Fibroblast of skin of scalp (primary cell): ENCODE measurements at regions not wholly inside any gene's neighbourhood (a gene's known extent, or its start where the extent isn't known, plus 50 kb on each side); places are given as distances from the start of the nearest gene placed in this dataset.
"Not testable (repeated sequence)": the region's sequence is repeated elsewhere in the genome, so short reads cannot be mapped to it uniquely, and the experiment has no call there.

ENCODE experiments used
- DNase-seq: peaks from one replicate; pipeline ENCODE4 v3.0.0-alpha.2; 2013

DNA sequence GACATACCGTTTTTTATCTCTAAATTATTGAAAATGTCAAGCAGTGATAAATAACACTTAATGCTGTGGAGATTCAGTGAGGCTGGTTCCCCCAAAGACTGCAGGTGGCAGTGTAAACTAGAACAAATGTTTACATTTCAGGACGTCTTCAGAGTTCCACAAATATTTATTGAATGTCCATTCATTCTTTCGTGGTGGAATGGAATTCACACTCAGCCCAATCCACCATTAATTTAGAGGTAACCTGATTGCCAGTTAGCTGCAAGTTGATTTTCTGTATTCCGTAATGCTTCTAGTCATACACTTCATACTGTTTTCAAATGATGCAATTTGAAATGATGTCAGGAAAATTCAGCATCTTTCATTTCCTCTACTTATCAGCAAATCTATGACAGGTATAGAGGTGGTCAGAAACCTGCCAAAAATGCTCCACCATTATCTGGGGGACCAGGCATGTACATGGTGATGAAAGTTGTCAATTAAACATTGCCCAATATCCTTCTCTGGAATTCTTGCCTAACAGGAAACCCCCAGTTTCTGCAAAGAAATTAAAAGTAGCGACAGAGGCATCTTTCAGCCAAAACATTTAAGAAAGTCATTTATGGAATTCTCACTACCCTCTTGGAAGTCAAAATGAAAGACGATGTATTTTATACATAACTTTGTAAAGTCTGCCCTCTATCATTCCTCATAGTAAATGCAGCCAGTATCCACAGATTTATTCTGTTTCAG, 94.3 kb upstream of the BMAL1 start:
- DNase-seq, result peak; percentile 67

GRCh38 chr11:13183826-13184196, 93.8 kb upstream of the BMAL1 start:
- DNase-seq, result no peak

- DNase-seq, result no peak
These were observed 93.2 kb upstream of the BMAL1 start for GRCh38 chr11:13184295-13184794.

GRCh38 chr11:13188179-13188578, 89.4 kb upstream of the BMAL1 start:
- DNase-seq, result no peak

DNA sequence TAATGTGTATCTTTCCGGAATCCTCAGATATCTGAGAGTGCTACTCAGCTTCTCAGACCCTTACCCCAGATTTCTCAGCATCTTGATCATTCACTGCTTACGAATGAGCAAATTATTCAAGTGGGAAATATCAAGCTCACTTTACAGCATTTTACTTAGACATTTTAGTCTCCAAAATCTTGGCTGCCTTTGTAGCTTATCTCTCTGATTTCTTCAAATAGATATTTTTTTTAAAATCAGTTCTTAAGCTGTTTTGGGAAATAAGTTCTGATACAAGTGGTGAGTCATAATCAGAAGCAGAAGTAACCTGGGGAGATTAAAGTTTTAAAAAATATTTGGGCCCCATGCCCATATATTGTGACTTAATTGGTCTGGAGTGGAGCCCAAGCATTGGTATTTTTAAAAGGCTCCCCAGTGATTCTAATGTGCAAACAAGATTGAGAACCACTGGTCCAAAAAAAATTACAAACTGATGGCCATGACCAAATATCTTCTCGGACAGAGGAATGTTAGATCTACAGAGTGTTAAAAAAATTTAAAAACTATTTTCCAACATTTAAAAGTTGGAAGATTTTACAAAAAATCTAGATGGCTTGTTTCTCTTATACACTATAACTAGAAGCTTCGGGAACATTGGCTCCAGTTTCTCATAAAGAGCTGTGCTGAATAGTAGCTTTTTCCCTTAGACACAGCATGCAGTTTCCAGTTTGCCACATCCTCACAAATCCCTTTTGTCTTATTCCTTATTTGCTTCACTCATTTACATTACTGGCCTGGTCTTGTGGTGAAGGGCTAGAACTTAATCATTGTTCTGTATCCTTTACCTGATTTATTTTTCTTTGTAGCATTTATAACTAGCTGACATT, 87.8 kb upstream of the BMAL1 start:
- DNase-seq, result peak; percentile 44

DNA sequence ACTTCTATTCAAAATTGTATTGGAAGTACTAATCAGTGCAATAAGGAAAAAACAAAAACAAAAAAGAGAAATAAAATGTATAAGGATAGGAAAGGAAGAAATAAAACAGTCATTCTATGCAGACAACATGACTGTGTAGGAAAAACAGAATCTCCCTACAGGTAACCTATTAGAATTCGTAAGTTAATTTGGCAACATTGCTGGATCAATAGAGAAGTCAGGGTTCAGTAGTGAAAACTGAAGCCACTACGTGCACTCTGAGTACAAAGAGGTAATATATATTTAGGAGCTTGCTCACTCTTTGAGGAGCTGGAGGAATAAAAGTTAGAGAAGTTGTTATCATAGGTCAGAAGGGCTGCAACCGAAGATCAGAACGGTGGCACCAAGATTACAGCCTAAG, 84.0 kb upstream of the BMAL1 start:
- no peak for DNase-seq

DNA sequence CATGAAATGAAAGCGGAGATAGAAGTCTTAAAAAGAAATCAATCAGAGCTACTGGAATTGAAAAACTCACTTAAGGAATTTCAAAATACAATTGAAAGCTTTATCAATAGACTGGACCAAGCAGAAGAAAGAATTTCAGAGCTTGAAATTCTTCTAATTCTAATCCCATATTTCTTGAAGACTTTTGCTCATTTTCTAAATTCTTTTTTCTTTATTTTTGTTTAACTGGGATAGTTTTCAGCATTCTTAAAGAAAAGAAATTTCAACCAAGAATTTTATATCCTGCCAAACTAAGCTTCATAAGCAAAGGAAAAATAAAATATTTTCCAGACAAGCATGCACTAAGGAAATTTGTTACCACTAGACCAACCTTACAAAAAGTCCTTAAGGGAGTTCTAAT, 80.2 kb upstream of the BMAL1 start:
- not testable (repeated sequence) for DNase-seq

- no peak for DNase-seq
These were observed 72.1 kb upstream of the BMAL1 start for GRCh38 chr11:13205486-13205885.

- no peak for DNase-seq
These were observed 71.4 kb upstream of the BMAL1 start for GRCh38 chr11:13206086-13206640.

DNA sequence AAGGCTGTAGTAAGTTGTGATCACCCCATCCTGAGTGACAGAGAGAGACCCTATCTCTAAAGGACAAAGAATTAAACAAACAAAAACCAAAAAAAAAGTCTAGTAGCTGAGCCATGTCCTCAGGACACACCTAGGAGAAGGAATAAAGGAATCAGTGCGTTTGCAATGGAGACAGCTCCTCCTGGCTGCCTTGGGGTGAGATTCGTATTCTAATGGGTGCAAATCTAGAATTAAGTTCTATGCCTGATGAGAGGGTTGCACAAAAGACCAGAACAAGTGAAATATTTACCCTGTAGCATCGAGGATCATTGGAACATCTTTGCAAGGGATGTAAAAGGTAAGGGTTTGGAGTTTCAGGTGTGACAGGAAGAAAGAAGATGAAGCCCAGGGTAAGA, 70.3 kb upstream of the BMAL1 start:
- DNase-seq, result no peak

- DNase-seq, result peak; percentile 80
These were observed 69.7 kb upstream of the BMAL1 start for GRCh38 chr11:13207665-13208594.

- no peak for DNase-seq
These were observed 68.7 kb upstream of the BMAL1 start for GRCh38 chr11:13208921-13209320.

DNA sequence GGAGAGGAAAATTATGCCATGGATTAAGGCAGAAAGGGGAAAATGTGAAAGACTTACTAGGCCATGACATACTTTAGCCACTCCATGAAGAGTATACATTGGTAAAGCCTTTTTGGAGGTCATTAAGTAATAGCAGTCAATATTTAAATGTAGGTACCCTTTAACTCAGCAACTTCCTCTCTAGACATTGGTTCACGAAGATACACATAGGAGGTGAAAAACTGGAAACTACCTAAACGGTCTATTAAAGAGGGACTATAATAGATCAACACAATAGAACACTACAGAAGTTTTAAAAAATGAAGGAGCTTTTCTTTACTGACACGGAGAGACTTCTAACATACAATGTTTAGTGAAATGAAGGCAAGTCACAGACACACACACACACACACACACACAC, 68.2 kb upstream of the BMAL1 start:
- DNase-seq, result no peak

DNA sequence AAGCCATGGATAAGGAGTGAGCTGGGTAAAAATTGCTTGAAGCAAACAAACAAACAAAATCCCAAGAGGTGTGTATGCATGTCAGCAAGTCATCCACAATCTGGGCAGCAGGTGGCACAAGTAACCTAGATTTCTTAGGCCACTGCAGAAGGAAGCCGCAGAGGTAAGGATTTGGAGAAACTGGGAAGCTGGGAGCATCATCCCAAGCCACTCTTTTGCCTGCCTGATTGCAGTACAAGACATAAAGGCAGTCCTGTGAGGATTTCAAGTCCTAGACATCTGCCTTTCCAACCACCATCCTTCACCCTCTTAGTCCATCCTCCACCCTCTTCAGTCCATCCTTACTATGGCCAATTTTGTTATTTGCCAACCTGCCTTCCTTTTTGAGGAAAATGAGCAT, 67.2 kb upstream of the BMAL1 start:
- DNase-seq, result peak; percentile 81

DNA sequence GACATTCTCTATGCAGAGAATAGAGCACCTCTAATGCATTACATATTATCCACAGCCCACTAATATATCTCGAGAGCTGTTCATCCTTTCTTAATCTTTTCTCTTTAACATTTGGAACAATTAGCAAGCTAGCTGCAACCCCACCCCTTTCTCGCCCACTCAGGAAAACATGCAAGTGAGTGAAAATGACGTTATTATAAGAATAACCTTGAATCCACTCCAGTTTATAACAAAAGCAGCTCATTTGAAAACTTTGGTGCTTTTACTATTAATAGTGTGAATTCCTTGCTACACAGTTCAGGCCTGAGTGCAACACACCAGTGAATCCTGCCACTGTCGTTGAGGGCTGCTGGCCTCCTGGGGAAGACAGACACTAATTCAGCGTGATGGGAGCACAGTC, 63.3 kb upstream of the BMAL1 start:
- DNase-seq, result no peak

GRCh38 chr11:13215149-13215548, 62.4 kb upstream of the BMAL1 start:
- DNase-seq, result peak; percentile 62

- peak; percentile 99 for DNase-seq
These were observed 61.4 kb upstream of the BMAL1 start for GRCh38 chr11:13216019-13216710.

DNA sequence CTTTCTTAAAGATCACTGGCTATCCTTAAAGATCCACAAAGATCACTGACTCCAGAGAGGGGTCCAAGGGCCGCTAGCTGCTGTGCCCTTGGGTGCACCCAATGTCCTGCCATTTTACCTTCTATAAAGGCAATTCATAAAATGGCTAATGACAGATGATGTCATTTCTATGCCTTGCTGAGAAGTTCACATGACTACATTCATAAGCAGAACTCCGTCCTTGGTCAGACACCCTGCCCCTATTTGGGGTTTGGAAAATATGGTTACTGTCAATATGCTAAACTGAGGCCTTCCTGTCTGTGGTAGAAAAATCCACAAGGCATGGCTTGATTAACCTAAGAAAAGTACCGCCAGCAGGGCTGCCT, 60.9 kb upstream of the BMAL1 start:
- DNase-seq, result no peak

DNA sequence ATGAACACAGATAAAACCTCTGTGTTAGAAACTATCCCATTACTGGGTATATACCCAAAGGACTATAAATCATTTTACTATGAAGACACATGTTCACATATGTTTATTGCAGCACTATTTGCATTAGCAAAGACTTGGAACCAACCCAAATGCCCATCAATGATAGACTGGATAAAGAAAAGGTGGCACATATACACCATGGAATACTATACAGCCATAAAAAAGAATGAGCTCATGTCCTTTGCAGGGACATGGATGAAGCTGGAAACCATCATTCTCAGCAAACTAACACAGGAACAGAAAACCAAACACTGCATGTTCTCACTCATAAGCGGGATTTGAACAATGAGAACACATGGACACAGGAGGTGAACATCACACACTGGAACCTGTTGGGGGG, 58.9 kb upstream of the BMAL1 start:
- not testable (repeated sequence) for DNase-seq

- no peak for DNase-seq
These were observed 57.4 kb upstream of the BMAL1 start for GRCh38 chr11:13220148-13220547.

DNA sequence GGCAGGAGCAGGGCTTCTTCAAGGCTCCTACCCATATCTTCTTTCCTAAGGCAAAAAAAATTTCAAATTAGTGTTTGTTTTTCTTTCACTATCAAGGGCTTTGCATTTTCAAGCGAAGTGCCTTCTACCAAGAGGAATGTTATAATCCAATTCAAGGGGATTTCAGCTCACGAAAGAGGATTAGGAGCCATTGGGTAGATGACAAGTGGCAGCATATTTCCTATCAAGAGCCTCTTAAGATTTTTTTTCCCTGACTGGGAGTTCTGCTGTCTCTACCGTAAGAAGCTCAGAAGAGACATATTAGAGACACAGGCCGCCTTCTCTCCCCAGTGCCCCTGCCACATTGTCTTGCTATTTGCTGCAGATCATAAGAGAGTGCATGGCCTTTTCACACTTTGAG, 55.9 kb upstream of the BMAL1 start:
- no peak for DNase-seq

- no peak for DNase-seq
These were observed 55.3 kb upstream of the BMAL1 start for GRCh38 chr11:13222285-13222684.
